OCI-LY3 (cell line): ENCODE measurements at regions not wholly inside any gene's neighbourhood (a gene's known extent, or its start where the extent isn't known, plus 50 kb on each side); places are given as distances from the start of the nearest gene placed in this dataset.

Experiments
- H2AFZ ChIP-seq: fragments of 200-600, 300-600 bp; shearing (Covaris generic); 2 replicates; pipeline ENCODE4 v1.6.0; 2014; ENCODE audit warnings: antibody characterized with exemption, low read depth, low read length
- H3K27ac ChIP-seq: fragments of 200-600, 300-600 bp; sonication (generic); 2 replicates; pipeline ENCODE4 v1.5.1; 2014; ENCODE audit warnings: mild to moderate bottlenecking, low read length, moderate library complexity, mixed read lengths
- H3K27me3 ChIP-seq: fragments of 200-600, 300-600 bp; sonication (generic); 2 replicates; pipeline ENCODE4 v1.6.1; 2014; ENCODE audit warnings: low read depth, low read length, mixed read lengths
- H3K36me3 ChIP-seq: fragments of 200-600, 300-600 bp; sonication (generic); replicated peaks from 2 replicates; pipeline ENCODE3; 2014; ENCODE audit warnings: low read depth, low read length, mixed read lengths
- H3K4me1 ChIP-seq: fragments of 300-600, 200-600 bp; sonication (generic); 2 replicates; pipeline ENCODE4 v1.6.1; 2014; ENCODE audit warnings: low read length, mixed read lengths
- H3K4me2 ChIP-seq: fragments of 200-600, 300-600 bp; sonication (generic); 2 replicates; pipeline ENCODE4 v1.6.1; 2014; ENCODE audit warnings: low read length, mixed read lengths
- H3K4me3 ChIP-seq: fragments of 300-600, 200-600 bp; sonication (generic); 2 replicates; pipeline ENCODE4 v1.5.1; 2014; ENCODE audit warnings: antibody characterized with exemption, mild to moderate bottlenecking, low read length, moderate library complexity
- H3K79me2 ChIP-seq: fragments of 300-600, 200-600 bp; shearing (Covaris generic); 2 replicates; pipeline ENCODE4 v1.6.1; 2014; ENCODE audit warnings: mild to moderate bottlenecking, low read length, mixed read lengths
- H3K9ac ChIP-seq: fragments of 300-600, 200-600 bp; shearing (Covaris generic); 2 replicates; pipeline ENCODE4 v1.6.0; 2014; ENCODE audit warnings: mild to moderate bottlenecking, low read length, moderate library complexity
- H3K9me3 ChIP-seq: fragments of 200-600, 300-600 bp; shearing (Covaris generic); 2 replicates; pipeline ENCODE4 v1.6.1; 2014; ENCODE audit warnings: low read length, mixed read lengths; ENCODE audit not compliant: insufficient read depth
- H4K20me1 ChIP-seq: fragments of 200-600, 300-600 bp; sonication (generic); 2 replicates; pipeline ENCODE4 v1.6.1; 2016; ENCODE audit warnings: low read length, mixed read lengths; ENCODE audit not compliant: insufficient read depth
- CTCF ChIP-seq: fragments of 200-600, 300-600 bp; sonication (generic); IDR thresholded peaks from 2 replicates; pipeline ENCODE4 v1.5.1; 2014; ENCODE audit warnings: antibody characterized with exemption, low read length, low read depth
- EZH2phosphoT487 ChIP-seq: fragments of 200-600 bp; shearing (Covaris generic); IDR thresholded peaks from 2 replicates; pipeline ENCODE4 v1.6.1; 2018; ENCODE audit warnings: antibody characterized with exemption, mixed run types, low read depth

GRCh38 chr12:127119600-127120140 is 1147.3 kb upstream of the TMEM132C start:
- no peaks in the 10 kb centered on the region for H3K4me1 ChIP-seq

DNA sequence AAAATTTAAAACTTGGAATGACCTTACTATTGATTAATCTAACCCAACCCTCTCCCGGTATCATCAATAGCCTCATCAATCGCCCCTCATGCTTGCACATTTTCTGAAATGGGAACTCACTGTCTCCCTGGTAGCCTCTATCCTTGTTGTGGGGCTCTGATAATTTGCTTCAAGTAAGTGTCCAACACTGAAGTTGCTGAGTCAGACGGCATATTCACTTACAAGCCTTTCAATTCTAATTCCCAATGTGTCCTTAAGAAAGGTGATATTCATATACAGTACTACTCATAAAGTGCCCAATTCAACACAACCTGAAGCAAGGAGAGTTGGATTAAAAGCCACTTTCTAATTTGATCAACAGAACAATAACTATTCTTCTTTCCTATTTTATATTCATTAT is 1146.1 kb upstream of the TMEM132C start:
- Histone ChIP-seq H3K27ac (no peak overlapping the region), H3K79me2 (no peaks in the 10 kb centered on the region), H2AFZ (no peak overlapping the region), H3K9me3 (no peaks in the 10 kb centered on the region), H3K4me3 (no peak overlapping the region), H4K20me1 (no peaks in the 10 kb centered on the region), H3K9ac (no peak overlapping the region), H3K4me2 (no peak overlapping the region), H3K36me3 (no peaks in the 10 kb centered on the region), H3K4me1 (peaks cover 6% of the 10 kb centered on the region), H3K27me3 (peaks cover 16% of the 10 kb centered on the region; the same call in 1 of the 2 replicates)
- no peak for TF ChIP-seq EZH2phosphoT487
- TF ChIP-seq CTCF, result no peak

More at GRCh38 chr12:127119600-127120140, 1147.3 kb upstream of the TMEM132C start:
- H2AFZ ChIP-seq, result no peak overlapping the region
- no peak overlapping the region for H3K4me2 ChIP-seq
- H3K4me3 ChIP-seq, result no peak overlapping the region
- no peaks in the 10 kb centered on the region for H3K36me3 ChIP-seq
- H3K27ac ChIP-seq, result no peak overlapping the region
- no peaks in the 10 kb centered on the region for H3K79me2 ChIP-seq
- no peaks in the 10 kb centered on the region for H4K20me1 ChIP-seq
- TF ChIP-seq CTCF, result no peak
- TF ChIP-seq EZH2phosphoT487, result no peak
- no peaks in the 10 kb centered on the region for H3K9me3 ChIP-seq
- H3K27me3 ChIP-seq, result peaks cover 24% of the 10 kb centered on the region
- no peak overlapping the region for H3K9ac ChIP-seq

GRCh38 chr12:127121494-127122084 is 1145.4 kb upstream of the TMEM132C start:
- Histone ChIP-seq H3K9me3 (no peaks in the 10 kb centered on the region), H3K27ac (no peak overlapping the region), H3K4me2 (no peak overlapping the region), H3K79me2 (no peaks in the 10 kb centered on the region), H3K36me3 (no peaks in the 10 kb centered on the region), H3K9ac (no peak overlapping the region), H3K27me3 (peaks cover 9% of the 10 kb centered on the region; the same call in 1 of the 2 replicates), H3K4me3 (no peak overlapping the region), H4K20me1 (no peaks in the 10 kb centered on the region), H2AFZ (no peak overlapping the region), H3K4me1 (peaks cover 8% of the 10 kb centered on the region)
- TF ChIP-seq EZH2phosphoT487, result no peak
- TF ChIP-seq CTCF, result no peak

GRCh38 chr12:127125607-127126259 is 1141.2 kb upstream of the TMEM132C start:
- Histone ChIP-seq H3K79me2 (no peaks in the 10 kb centered on the region), H3K27me3 (no peaks in the 10 kb centered on the region), H3K4me1 (peaks cover 8% of the 10 kb centered on the region), H3K9me3 (no peaks in the 10 kb centered on the region), H3K4me2 (peak overlapping the region; percentile 7; the same call in 1 of the 2 replicates), H4K20me1 (no peaks in the 10 kb centered on the region), H3K4me3 (no peak overlapping the region), H2AFZ (no peak overlapping the region), H3K36me3 (no peaks in the 10 kb centered on the region), H3K27ac (no peak overlapping the region), H3K9ac (no peak overlapping the region)
- no peak for TF ChIP-seq CTCF
- no peak for TF ChIP-seq EZH2phosphoT487
